GM18861 (cell line): ENCODE measurements at regions not wholly inside any gene's neighbourhood (a gene's known extent, or its start where the extent isn't known, plus 50 kb on each side); places are given as distances from the start of the nearest gene placed in this dataset.

Experiments used
- ATAC-seq: cut with Tn5 transposase; IDR thresholded peaks from one replicate; pipeline ENCODE4 v1.9.1; 2021; ENCODE audit not compliant: unreplicated experiment

- ATAC-seq: no peak
These were observed 62.3 kb upstream of the CALM2 start for GRCh38 chr2:47238638-47239037.

- ATAC-seq: no peak
These were observed 61.3 kb upstream of the CALM2 start for GRCh38 chr2:47237375-47238334.

- ATAC-seq: no peak
These were observed 60.3 kb upstream of the CALM2 start for GRCh38 chr2:47236503-47237215.

DNA sequence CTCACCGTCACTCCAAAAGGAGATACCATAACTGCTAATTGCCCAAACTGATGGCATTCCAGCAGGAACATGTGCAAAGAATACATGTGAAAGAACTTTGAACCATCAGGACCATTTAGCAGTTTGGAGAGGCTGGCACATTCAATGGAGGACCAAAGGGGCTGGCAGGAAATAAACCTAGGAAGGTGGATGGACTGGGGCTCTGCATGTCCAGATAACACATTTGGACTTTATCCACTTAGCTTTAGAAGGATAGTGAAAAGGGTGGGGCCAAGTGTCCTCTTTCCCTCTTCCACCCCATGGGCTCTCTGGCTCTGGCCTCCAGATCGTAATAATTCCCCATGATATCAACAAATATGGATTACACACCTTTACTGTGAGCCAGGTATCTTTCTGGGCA, 58.8 kb upstream of the CALM2 start:
- no peak for ATAC-seq

- ATAC-seq: no peak
These were observed 58.1 kb upstream of the CALM2 start for GRCh38 chr2:47234456-47234855.

DNA sequence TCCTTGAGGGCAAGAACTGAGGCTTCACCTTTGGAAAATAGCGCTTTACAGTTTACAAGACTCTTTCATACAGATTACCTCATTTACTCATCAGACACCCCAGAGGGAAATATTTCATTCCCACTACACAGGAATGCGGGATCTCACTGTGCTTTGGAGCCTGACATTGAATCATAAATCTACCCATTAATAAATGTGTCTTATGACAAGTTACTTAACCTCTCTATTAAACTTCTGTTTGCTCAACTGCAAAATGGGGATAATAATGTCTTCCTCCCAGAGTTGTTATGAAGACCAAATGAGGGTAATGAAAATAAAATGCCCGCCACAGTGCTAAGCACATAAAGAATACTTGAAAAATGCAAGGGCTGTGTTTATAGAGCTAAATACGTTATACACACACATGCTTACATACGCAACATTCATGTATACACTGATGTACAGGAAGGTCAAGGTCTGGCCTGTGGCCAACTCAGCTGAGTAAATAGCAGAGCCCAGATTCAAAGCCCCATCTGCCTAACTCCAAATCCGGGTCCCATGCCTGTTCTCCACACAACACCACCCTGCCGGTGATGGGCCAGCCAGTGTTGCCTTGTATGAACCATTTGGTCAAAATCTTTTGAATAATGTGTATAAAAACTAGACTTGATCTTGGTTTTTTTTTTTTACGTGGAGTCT, 56.6 kb upstream of the CALM2 start:
- no peak for ATAC-seq

GRCh38 chr2:47230418-47230817, 54.1 kb upstream of the CALM2 start:
- no peak for ATAC-seq

DNA sequence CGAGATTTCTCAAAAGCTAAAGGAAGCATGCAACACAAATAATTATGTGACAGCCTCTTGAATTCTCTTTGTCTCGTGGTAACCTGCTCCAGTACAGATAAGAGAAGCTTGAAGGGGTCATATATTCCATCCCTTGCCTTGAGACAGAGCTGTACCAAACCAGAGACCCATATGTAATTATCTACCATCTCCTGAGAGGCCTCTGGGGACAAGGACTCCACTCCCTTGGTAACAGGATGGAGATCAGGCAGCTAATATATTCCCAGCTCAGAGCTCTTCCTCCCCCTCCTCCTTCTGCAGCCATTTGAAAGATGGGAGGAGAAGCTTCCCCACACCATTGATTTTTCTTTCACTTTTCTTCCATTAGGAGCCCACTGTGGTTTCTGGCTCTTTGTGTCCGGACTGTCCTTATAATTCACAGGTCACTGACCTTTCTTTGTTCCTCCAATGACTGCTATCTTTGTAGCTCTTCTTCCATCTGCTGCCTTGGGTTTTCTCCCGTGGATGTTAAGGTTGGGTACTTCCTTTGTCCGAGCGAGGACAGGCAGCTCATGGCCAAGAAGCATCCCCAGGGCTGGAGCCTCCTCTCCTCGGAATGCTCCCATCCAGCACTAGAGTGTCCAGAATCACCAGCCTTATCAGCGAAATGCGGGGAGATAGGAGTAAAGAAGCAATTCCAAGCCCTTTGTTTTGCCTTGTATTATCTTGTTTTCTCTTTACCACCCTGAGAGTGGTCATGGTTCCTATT, 51.4 kb upstream of the CALM2 start:
- ATAC-seq: no peak

DNA sequence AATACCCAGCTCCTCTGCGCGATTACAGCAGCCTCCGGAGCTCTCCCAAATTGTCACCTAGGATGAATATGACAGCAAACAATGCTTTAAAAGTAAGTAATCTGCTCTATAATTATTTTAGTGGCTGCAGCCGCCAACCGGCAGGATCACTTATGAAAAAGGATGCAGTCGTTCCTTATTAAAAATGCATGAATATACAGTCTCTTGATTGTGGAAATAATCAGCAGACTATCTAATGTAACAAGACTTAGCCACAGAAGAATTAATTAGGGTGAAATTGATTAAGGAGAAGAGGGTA, 50.6 kb upstream of the CALM2 start:
- ATAC-seq: no peak

- ATAC-seq: no peak
These were observed 50.0 kb upstream of the CALM2 start for GRCh38 chr2:47226132-47226922.
